Erythroblast (primary cell): ENCODE measurements at regions not wholly inside any gene's neighbourhood (a gene's known extent, or its start where the extent isn't known, plus 50 kb on each side); places are given as distances from the start of the nearest gene placed in this dataset.

Experiments used
- GATA1 ChIP-seq: IDR thresholded peaks from 2 replicates; pipeline ENCODE4 v1.6.1; 2011; ENCODE audit warnings: low read depth, mild to moderate bottlenecking, control low read depth, low read length, moderate library complexity
- POLR2A ChIP-seq: IDR thresholded peaks from 2 replicates; pipeline ENCODE4 v1.6.1; 2011; ENCODE audit warnings: mild to moderate bottlenecking, low read length

DNA sequence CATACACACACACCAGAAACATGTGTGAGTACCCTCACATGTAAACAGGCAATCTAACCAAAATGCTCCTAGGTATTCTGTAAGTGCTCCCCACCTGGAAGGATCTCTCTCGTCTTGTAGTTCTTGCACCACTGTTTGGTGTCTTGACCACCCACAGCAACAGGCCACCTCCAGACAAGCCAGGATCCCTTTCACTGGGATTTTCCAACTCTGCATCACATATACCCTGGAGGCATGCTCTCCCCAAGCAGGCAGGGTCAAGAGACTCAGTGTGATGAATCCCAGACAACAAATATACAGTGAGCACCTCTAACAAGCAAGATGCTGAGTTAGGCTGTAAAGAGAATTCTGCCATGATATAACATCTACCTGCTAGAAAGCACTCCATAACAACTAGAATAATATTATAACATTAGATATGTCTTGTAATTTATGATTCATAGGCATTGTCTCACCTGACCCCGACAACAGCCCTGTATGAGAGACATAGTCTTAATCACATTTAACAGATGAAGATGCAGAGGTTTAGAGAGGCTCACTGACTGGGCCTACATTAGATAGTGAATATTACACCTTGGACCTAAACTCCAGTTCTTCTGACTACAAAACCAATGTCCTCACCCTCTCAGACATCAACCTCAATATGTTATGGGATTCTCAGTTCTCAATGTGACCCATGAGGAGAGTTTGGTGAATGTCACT, 76.5 kb upstream of the BCL6 start:
- TF ChIP-seq POLR2A (no peak), GATA1 (no peak)
